HG03196 (cell line): ENCODE measurements at regions not wholly inside any gene's neighbourhood (a gene's known extent, or its start where the extent isn't known, plus 50 kb on each side); places are given as distances from the start of the nearest gene placed in this dataset.
"Not testable (repeated sequence)": the region's sequence is repeated elsewhere in the genome, so short reads cannot be mapped to it uniquely, and the experiment has no call there.

Experiments
- ATAC-seq: cut with Tn5 transposase; IDR thresholded peaks from one replicate; pipeline ENCODE4 v1.9.1; 2021; ENCODE audit not compliant: unreplicated experiment

DNA sequence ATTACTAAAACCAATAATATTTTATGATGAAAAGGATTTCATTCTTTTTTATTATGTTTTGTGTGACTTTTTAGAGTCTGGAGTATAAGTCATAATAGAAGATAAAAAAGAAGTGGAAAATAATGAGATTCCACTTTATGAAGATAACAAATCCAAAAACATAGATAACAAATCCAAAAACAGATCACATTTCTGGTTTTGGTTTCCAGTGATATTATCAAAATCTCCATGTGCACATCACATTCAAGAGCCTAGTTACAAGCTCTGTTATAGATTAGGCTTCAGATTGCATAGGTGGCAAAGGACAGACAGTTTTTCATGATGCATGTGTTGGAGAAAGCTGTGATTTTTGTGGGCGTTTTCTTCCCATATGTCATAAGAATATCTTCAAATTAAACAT, 648.2 kb downstream of the STK39 start:
- ATAC-seq: no peak

DNA sequence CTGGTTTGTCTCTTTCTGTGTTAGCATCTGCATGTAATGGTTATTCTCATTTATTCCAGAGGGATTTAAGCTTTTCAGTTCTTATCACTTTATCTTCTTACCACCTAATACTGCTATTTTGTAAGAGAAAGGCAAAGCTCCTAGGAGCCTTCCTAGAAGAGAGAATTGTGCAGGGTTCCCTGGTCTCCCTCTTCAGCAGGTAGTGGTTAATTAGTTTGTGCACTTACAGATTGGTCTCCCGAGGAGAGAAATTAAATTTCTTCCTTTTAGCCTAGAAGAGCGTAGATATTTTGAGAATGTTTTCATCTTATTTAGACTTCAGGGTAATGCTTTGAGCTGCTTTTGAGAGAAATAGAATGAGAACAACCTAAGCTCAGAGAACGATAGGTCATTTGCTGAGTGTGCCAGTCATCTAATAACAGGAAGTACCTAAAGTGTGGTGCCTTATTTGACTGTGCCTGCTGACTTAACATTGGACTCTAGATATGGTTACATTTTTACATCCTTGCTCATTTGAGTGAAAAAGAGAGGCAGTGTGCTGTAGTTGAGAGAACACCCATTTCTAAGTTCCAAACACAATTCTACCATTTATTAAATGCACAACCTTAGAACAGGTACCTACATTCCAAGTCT, 651.4 kb downstream of the STK39 start:
- peak; percentile 78 for ATAC-seq

DNA sequence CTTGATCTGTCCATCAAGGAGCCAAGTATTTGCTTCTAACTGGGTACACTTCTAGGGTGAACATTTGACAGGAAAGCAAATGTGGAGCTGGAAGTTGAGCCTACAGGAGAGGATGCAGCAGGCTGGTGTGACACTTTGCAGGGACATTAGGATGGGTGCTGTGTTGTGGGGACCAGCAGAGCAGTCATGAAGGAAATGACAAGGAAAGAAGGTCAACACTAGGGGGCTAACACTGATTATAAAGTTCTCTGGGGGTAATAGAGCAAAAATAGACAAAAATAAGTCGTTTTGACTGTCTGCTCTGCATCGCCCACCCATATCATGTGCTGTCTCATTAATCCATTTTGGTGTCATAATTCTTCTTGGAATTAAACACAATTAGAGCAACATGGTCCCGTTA, 652.4 kb downstream of the STK39 start:
- ATAC-seq: no peak

DNA sequence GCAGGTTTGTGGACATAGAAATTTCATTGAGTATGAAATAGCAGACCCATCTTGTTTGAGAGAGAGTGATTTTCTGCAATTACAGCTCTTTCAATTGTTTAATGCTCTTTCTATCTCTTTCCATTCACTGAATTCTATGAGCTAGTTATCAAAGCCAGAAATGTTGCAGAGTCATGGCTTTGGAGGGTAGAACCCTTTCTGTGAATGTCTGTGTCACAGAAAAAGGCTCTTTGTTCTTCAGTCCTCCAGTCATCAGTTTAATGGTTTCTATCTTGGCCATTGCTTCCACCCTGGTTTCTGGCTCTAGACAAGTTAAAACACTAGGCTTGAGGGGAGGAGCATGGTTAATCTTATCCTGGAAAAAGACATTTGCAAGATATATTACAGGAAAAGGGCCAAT, 655.0 kb downstream of the STK39 start:
- ATAC-seq: no peak

DNA sequence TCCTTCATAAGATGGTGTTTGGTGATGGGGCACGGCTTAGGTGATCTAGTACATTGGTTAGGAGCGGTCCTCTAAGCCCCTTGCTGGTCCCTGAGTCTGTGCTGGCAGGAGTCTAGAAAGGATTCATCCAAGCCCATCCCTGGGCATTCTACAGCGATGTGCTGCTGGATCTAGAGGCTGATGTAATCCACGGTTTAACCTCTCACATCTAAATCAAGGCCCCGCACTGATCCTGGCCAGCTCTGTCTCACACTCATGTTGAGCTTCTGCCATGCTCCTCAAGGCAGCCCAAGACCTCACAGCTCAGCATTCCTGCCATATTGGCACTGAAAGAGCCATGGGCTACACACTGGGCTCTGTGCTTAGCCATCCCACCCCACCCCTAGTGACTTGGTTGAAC, 664.8 kb downstream of the STK39 start:
- no peak for ATAC-seq

DNA sequence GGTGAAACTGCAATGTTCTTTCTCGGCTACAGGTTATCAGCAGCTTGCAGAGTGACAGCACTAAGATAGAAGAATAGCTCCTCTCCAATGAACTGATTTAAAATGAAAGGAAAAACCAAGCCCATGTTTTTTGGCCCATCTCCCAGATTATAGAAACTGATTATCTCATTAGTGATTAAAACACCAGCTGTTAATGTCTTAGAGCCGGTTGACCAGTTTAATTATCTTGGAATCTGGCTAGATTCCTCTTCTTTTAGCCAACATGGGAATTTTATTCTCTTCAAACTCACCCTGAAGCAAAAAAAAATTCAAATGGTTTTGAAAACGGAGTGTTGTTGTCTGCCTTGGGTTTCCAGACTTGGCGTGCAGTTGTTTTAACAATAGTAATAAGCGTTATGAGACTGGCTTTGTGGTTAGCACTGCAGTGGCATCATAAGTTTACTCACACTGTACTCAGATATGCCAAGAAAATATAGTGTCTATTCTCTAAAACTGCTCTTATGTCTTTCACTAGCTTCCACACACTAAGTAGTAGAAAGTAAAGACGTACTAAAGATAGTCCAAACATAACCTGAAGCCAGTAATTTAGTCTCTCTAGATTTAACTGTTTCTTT, 665.3 kb downstream of the STK39 start:
- ATAC-seq: no peak

DNA sequence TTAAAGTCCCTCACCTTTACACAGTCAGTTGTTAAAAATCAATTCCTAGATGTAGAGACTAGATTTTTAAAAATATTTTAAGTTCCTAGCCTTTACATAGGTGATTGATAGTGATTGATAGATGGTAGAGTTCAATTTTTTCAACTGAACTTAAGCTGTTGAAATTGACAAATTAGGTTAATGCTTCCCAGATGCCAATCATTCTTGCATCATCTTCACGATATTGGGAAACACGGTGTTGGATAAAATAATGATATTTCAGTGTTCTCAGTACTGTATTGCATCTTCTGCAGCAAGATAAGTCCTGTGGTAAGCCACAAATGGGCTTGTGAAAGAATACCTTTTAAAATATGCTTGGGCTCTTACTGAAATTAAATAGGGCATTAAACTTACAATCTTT, 667.6 kb downstream of the STK39 start:
- no peak for ATAC-seq

DNA sequence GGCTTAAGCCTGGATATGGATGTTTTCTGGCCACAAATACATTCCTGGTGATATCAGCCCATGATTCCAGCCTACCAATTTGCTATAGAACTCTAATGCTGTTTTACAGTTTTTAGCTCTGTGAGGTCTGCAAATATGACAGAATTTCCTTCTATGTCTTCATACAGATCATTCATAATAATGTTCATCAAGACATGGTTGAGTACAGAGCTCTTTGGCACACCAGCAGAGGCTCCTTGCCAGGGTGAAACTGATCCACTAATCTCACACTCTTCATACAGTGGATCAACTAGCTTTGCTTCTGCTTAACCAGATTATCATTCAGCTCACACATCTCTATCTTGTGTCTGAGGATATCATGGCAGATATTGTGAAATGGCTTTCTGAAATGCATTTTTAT, 672.1 kb downstream of the STK39 start:
- no peak for ATAC-seq

DNA sequence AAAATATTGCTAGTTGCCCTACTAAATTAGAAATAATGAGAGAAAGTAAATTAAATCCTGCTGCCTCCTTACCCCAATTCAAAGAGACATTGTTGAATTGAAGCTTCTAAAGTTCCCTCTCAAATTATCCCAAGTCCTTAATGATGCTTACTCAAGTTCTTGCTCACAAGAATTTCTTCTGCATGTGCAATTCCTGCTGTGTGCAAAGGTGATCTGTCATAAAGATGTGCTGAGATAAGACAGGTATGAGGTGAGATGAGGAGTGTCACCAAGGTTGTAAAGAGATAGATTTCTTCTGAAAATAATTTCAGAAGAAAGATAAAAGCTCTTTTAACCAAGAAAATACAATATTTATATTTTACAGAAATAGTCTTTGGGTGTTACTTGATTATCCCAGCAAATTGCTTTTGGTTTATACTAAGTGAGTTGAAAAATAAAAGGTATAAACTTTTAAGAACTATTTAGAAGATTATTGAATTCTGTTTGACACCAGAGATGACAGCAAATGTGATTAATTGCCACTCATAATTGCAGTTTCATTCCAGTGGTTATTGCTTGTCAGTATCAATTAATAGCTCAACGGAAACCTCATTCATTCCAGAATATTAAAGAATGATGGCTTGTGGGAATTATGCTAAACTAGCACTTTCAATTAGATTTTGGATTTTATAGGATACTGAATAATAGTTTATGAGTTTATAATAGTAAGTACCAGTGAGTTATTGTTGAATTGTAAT, 674.3 kb downstream of the STK39 start:
- no peak for ATAC-seq

DNA sequence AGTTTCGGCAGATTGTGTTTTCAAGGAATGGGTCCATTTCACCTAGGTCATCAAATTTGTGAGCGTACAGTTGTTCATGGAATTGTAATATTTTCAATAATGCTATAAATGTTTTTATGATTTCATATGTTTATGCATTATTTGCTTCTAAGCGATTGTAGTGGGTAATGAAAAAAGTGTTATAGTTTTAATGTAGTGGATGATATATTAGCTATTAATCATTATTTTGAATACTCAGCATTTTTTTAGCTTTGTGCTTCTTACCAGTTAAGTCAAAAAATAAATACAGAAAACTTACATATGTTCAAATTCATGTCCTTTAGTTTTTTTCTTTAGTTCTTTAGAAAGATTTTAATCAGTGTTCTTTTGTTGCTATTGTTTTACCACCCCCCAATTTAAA, 677.0 kb downstream of the STK39 start:
- no peak for ATAC-seq

DNA sequence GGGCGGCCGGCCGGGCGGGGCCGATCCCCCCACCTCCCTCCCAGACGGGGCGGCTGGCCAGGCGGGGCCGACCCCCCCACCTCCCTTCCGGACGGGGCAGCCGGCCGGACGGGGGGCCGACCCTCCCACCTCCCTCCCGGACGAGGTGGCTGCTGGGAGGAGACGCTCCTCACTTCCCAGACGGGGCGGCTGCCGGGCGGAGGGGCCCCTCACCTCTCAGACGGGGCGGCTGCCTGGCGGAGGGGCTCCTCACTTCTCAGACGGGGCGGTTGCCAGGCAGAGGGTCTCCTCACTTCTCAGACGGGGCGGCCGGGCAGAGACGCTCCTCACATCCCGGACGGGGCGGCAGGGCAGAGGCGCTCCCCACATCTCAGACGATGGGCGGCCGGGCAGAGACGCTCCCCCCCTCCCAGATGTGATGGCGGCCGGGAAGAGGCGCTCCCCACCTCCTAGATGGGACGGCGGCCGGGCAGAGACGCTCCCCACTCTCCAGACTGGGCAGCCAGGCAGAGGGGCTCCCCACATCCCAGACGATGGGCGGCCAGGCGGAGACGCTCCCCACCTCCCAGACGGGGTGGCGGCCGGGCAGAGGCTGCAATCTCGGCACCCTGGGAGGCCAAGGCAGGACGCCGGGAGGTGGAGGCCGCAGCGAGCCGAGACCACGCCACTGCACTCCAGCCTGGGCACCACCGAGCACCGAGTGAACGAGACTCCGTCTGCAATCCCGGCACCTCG, 675.8 kb downstream of the XIRP2 start:
- ATAC-seq: not testable (repeated sequence)

DNA sequence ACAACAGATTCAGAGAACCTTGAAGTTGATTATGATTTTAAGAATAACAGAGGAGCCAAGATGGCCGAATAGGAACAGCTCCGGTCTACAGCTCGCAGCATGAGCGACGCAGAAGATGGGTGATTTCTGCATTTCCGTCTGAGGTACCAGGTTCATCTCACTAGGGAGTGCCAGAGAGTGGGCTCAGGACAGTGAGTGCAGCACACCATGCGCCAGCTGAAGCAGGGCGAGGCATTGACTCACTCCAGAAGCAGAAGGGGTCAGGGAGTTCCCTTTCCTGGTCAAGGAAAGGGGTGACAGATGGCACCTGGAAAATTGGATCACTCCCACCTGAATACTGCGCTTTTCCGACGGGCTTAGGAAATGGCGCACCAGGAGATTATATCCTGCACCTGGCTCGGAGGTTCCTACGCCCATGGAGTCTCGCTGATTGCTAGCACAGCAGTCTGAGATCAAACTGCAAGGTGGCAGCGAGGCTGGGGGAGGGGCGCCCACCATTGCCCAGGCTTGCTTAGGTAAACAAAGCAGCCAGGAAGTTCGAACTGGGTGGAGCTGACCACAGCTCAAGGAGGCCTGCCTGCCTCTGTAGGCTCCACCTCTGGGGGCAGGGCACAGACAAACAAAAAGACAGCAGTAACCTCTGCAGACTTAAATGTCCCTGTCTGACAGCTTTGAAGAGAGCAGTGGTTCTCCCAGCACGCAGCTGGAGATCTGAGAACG, 670.2 kb downstream of the XIRP2 start:
- ATAC-seq: not testable (repeated sequence)

DNA sequence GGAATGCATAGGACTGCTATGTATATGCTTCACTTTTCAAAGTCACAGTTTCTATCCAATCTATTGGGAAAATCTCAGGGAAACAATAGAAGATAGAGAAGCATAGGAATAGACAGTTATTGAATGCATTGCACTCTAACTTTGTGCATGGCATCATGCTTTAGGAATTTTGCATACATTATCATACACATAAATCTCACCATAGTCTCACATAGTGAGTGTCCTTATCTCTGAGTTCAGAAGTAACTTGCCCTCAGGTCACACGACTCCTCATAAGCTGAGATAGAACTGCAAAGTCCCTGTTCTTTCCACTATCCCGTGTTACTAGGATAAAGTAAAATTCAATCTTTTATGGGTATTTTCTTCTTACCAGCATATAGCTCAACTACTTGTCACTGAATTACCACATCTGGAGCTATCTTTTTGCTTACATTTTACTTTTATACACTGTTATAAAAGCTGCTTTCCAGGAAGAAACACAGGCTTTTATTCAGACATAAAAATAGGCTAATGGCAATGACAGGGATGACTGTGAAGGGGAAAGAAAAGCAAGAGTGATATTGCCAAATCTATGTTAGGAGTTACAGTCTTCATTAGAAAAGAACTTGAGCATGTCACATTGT, 666.9 kb downstream of the XIRP2 start:
- no peak for ATAC-seq

DNA sequence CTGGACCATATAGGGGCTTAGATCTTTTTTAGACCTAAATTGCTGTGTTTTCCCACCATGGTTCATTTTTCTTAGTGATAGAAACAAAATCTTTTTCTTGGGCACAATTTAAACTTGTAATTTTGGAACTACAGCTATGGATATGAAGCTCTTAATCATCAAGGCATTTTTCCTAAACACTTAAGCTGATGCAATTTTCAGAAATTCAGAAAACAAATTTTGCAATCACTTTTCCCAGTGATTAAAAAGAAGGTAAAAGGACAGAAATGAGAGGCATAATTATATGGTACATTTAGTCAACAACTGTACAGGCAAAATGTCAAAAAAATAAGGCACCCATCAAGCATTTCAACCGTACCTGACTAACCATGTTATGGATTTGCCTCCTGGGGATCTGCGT, 665.4 kb downstream of the XIRP2 start:
- ATAC-seq: no peak

DNA sequence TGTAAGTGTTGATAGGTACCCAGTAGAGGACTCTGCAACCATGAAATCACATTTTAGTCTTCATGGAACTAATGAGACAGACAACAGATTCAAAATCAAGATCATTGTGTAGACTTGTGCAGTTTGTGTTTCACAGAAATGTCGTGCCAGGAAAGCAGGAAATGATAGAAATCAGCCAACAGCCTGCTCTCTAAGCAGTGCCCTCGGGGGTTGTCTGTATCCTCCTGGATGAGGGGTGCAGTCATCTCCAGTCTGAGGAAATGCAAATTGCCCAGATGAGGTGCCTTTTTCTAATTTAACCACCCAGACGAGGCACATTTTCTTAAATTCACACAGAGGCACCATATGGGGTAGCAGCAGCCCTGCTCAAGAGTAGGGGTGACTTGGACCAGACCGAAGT, 663.1 kb downstream of the XIRP2 start:
- no peak for ATAC-seq

DNA sequence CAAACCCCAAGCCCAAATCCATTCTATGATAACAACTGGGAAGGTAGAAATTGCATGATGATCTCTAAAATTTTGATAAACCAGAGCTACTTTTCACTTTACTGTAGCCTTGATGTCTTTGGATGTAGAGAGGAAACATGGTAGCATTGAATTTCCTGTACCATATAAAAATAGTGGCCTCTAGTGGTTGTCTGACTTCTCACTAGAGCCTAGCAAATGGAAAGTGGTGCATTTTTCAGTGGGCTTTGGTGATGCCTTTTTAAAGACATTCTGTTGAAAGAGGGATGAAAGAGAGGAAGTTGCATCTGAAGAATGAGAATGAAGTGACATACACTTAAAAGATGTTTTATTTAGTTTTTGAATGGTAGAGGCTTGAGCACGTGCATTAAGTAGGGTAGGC, 662.2 kb downstream of the XIRP2 start:
- ATAC-seq: no peak

DNA sequence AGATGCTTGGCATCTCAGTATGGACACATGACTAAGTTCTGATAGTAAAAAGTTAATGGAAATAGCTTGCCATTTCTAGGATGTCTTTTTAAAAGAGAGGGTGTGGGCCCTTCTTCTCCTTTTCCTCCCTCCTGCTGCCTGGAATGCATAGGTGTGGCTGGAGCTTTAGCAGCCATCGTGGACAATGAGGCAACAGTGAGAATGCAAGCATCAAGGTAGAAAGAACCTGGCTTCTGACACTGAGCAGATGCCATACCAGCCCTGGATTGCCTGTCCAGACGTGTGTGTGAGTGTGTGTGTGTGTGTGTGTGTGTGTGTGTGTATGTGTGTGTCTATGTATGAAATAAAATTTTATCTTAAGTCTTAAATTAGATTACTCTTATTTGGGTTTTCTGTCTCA, 660.1 kb downstream of the XIRP2 start:
- ATAC-seq: no peak

DNA sequence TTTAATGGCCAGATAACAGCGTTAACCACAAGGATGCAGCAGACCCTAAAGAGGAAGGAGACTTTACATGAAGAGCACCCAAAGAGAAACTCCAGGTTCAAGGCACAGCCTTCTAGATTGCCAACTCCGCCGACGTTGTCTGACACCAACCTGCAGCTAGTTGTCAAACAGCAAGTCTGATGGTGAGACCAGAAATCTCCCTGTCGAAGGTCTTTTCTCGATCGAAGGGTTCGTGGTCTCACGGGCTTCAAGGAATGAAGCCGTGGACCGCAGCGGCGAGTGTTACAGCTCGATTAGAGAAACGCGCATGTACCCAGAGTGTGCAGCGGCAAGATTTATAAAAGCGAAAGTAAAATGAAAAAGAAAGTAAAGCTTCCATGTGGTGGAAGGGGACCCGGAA, 656.3 kb downstream of the XIRP2 start:
- no peak for ATAC-seq

DNA sequence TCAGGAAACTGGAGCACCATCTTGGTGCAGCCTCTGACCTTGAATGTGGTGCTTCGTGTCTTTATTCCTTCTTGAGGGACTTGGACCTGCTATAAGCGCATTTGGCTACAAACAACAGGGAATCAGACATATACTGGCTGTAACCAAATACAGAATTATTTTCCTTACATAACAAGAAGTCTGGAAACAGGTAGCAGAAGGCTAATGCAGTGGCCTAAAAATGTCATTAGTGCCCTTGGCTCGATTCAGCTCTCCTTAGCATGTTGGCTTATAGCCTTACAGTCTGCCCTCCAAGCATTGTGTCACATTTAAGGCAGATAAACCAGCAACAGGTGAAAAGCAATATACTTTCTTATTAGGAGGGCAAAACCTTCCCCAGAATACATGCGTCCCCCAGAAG, 655.4 kb downstream of the XIRP2 start:
- ATAC-seq: no peak

DNA sequence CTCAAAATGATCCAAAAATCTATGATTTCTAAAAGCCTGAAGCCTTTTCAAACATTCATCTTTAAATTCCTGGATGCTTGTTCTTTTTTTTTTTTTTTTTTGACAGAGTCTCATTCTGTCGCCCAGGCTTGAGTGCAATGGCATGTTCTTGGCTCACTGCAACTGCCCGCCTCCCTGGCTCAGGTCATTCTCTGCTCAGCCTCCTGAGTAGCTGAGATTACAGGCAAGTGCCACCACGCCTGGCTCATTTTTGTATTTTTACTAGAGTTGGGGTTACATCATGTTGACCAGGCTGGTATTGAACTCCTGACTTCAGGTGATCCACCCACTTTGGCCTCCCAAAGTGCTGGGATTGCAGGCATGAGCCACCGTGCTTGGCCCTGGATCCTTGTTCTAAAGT, 649.5 kb downstream of the XIRP2 start:
- no peak for ATAC-seq

DNA sequence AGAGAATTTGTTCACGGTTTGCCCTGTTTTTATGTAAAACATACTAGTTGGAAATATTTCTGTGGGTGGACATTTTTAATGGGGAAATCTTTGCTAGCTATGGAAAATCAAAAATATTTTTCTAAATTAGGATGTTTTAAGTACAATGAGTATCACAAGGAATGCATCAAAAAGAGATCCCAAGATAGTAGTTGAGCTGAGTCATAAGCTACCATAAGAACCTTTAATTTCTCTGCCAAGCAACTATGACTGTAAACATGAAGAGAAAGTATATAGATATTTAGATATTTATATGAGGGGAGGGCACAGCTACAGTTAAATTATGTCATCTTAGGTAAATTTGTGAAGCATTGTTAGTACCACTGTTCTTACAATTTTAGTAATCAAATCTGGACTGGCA, 646.2 kb downstream of the XIRP2 start:
- ATAC-seq: no peak
